ENCODE measurements at regions not wholly inside any gene's neighbourhood (a gene's known extent, or its start where the extent isn't known, plus 50 kb on each side); places are given as distances from the start of the nearest gene placed in this dataset.
"Not testable (repeated sequence)": the region's sequence is repeated elsewhere in the genome, so short reads cannot be mapped to it uniquely, and the experiment has no call there.

- Histone ChIP-seq H3K27ac (no peak overlapping the region), H3K9me3 (peaks cover 7 to 31% (median 24%) of the 10 kb centered on the region in 4 donors), H3K27me3 (no peaks in the 10 kb centered on the region), H3K36me3 (no peaks in the 10 kb centered on the region), H3K4me3 (no peak overlapping the region), H3K4me1 (no peaks in the 10 kb centered on the region)
- ATAC-seq (ENCODE audit: low FRiP score in 2 of 2), result no peak
- TF ChIP-seq EP300 (IDR thresholded peaks at IDR 0.05), result no peak
- TF ChIP-seq POLR2A (IDR thresholded peaks at IDR 0.05), result no peak
- TF ChIP-seq POLR2AphosphoS5 (IDR thresholded peaks at IDR 0.05), result no peak
- TF ChIP-seq CTCF (IDR thresholded peaks at IDR 0.05), result no peak
- 92% methylated on average over 2 of the region's 2 CpGs for WGBS, 2 donors
- DNase-seq, result no peak
Observed at GRCh38 chr6:40661726-40662125, 74.6 kb upstream of the LRFN2 start.

- not testable (repeated sequence) for H3K9me3 ChIP-seq; DNase-seq; ATAC-seq (ENCODE audit: low FRiP score in 2 of 2); H3K4me3 ChIP-seq; H3K36me3 ChIP-seq; H3K4me1 ChIP-seq; H3K27me3 ChIP-seq; H3K27ac ChIP-seq
- WGBS, 2 donors, result 93 to 98% methylated on average over 5 of the region's 5 CpGs
Observed at GRCh38 chr6:40656772-40657171, 69.6 kb upstream of the LRFN2 start.

GRCh38 chr6:40654828-40655227 lies 67.7 kb upstream of the LRFN2 start:
- TF ChIP-seq POLR2AphosphoS5 (IDR thresholded peaks at IDR 0.05), result no peak
- TF ChIP-seq POLR2A (IDR thresholded peaks at IDR 0.05), result no peak
- no peak for TF ChIP-seq EP300 (IDR thresholded peaks at IDR 0.05)

GRCh38 chr6:40645043-40645442 lies 57.9 kb upstream of the LRFN2 start:
- ATAC-seq (ENCODE audit: low FRiP score in 2 of 2) (no peak), DNase-seq (no peak)
- H3K36me3 ChIP-seq, result no peaks in the 10 kb centered on the region
- no peaks in the 10 kb centered on the region for H3K27me3 ChIP-seq
- no peak overlapping the region for H3K4me3 ChIP-seq
- TF ChIP-seq POLR2A (IDR thresholded peaks at IDR 0.05) (no peak), EP300 (IDR thresholded peaks at IDR 0.05) (no peak), CTCF (IDR thresholded peaks at IDR 0.05) (no peak), POLR2AphosphoS5 (IDR thresholded peaks at IDR 0.05) (no peak)
- H3K4me1 ChIP-seq, result peaks cover 0 to 10% (median 3%) of the 10 kb centered on the region in 4 donors
- WGBS, 2 donors, result 92 to 93% methylated on average over 6 of the region's 6 CpGs
- H3K27ac ChIP-seq, result no peak overlapping the region
- H3K9me3 ChIP-seq, result no peaks in the 10 kb centered on the region

More at GRCh38 chr6:40654828-40655227, 67.7 kb upstream of the LRFN2 start:
- ATAC-seq (ENCODE audit: low FRiP score in 2 of 2), result no peak
- WGBS, 2 donors, result 95 to 96% methylated on average over 1 of the region's 1 CpG
- Histone ChIP-seq H3K36me3 (no peaks in the 10 kb centered on the region), H3K4me3 (no peak overlapping the region), H3K4me1 (no peaks in the 10 kb centered on the region), H3K27me3 (no peaks in the 10 kb centered on the region), H3K27ac (no peak overlapping the region), H3K9me3 (no peaks in the 10 kb centered on the region)
- DNase-seq, result no peak

GRCh38 chr6:40642837-40643236 lies 55.7 kb upstream of the LRFN2 start:
- no peak overlapping the region for H3K4me3 ChIP-seq
- ATAC-seq (ENCODE audit: low FRiP score in 2 of 2) (no peak), DNase-seq (no peak)
- H3K4me1 ChIP-seq, result peaks cover 0 to 10% (median 3%) of the 10 kb centered on the region in 4 donors
- no peaks in the 10 kb centered on the region for H3K27me3 ChIP-seq
- TF ChIP-seq POLR2A (IDR thresholded peaks at IDR 0.05) (no peak), EP300 (IDR thresholded peaks at IDR 0.05) (no peak), POLR2AphosphoS5 (IDR thresholded peaks at IDR 0.05) (no peak), CTCF (IDR thresholded peaks at IDR 0.05) (no peak)
- no peaks in the 10 kb centered on the region for H3K9me3 ChIP-seq
- H3K36me3 ChIP-seq, result no peaks in the 10 kb centered on the region
- 73 to 78% methylated on average over 1 of the region's 1 CpG for WGBS, 2 donors
- H3K27ac ChIP-seq, result no peak overlapping the region

GRCh38 chr6:40642190-40642589 lies 55.0 kb upstream of the LRFN2 start:
- no peaks in the 10 kb centered on the region for H3K36me3 ChIP-seq
- WGBS, 2 donors, result 89 to 95% methylated on average over 5 of the region's 5 CpGs
- TF ChIP-seq CTCF (IDR thresholded peaks at IDR 0.05) (no peak), POLR2AphosphoS5 (IDR thresholded peaks at IDR 0.05) (no peak), POLR2A (IDR thresholded peaks at IDR 0.05) (no peak), EP300 (IDR thresholded peaks at IDR 0.05) (no peak)

More at GRCh38 chr6:40642190-40642589, 55.0 kb upstream of the LRFN2 start:
- Histone ChIP-seq H3K4me3 (no peak overlapping the region), H3K27me3 (no peaks in the 10 kb centered on the region), H3K9me3 (no peaks in the 10 kb centered on the region), H3K4me1 (peaks cover 0 to 10% (median 3%) of the 10 kb centered on the region in 4 donors), H3K27ac (no peak overlapping the region)
- ATAC-seq (ENCODE audit: low FRiP score in 2 of 2) (no peak), DNase-seq (no peak)
